ENCODE measurements at regions not wholly inside any gene's neighbourhood (a gene's known extent, or its start where the extent isn't known, plus 50 kb on each side); places are given as distances from the start of the nearest gene placed in this dataset.

DNA sequence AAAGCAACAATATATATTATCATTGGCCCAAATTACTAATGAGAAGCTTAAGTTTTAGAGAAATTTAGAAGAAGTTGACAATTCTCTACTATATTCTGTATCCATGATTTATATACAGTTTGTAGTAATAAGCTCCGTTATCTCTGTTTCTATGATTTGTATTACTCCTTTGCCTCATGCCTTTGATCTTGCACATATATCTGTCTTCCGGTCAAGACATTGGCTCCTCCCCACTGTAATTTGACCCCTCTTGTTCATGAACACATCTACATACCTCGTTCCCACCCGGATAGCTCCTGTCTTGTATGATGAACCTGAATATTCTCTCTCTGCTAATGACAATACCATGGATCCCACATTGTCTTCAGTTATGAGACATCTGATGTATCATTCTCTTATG, 581.0 kb upstream of the RGS18 start:
- Histone ChIP-seq H3K4me1 (ENCODE audit: control insufficient read depth, insufficient read depth, low read length) (peaks cover 10% of the 10 kb centered on the region), H3K4me3 (ENCODE audit: low read length) (no peak overlapping the region), H3K9me3 (ENCODE audit: control insufficient read depth, low read length) (no peaks in the 10 kb centered on the region), H3K9ac (ENCODE audit: low read length) (no peak overlapping the region), H3K36me3 (ENCODE audit: control insufficient read depth, insufficient read depth, low read length, severe bottlenecking) (no peaks in the 10 kb centered on the region), H3K27me3 (replicated peaks; ENCODE audit: control insufficient read depth, insufficient read depth, low read length) (no peaks in the 10 kb centered on the region)
- no peak for DNase-seq (ENCODE audit: low read depth)

DNA sequence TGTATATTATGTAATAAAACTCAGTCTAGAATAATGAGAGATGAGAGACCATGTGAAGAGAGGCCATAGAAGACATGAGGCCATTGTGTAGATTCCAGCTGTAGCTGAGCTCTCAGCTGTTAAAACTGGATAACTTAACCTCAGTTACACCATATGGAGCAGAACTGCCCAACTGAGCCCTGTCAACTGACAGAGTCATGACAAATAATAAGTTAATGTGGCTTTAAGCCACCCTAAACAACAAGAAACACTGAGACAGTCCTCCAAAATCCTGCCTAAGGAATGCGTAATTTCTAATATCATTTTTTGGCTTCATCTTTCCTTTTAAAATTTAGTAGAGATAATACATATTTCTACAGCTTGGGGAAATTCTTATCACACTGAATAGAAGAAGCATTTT, 580.0 kb upstream of the RGS18 start:
- Histone ChIP-seq H3K4me3 (ENCODE audit: low read length) (peak overlapping the region; percentile 69), H3K36me3 (ENCODE audit: control insufficient read depth, insufficient read depth, low read length, severe bottlenecking) (no peaks in the 10 kb centered on the region), H3K9me3 (ENCODE audit: control insufficient read depth, low read length) (no peaks in the 10 kb centered on the region), H3K9ac (ENCODE audit: low read length) (peak overlapping the region; percentile 8), H3K4me1 (ENCODE audit: control insufficient read depth, insufficient read depth, low read length) (peaks cover 10% of the 10 kb centered on the region), H3K27me3 (replicated peaks; ENCODE audit: control insufficient read depth, insufficient read depth, low read length) (no peaks in the 10 kb centered on the region)
- no peak for DNase-seq (ENCODE audit: low read depth)

DNA sequence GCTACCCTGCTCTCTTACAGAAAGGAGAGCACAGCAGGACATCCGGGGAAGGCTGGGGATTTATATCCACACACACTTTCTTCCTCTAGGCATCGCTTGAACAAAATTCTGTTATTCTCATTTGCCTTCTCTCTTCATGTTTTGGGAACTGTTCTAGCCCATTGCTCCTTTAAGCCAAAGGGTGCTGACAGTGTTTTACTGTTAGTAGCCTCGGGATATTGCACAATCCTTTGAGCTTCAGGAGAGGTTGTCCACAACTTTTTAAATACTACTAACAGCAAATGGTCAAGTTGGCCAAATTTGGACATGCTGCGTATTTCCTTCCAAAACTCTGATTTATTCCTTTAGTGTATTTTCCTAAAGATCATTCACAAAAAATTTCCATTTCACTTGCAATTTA, 579.2 kb upstream of the RGS18 start:
- Histone ChIP-seq H3K9ac (ENCODE audit: low read length) (peak overlapping the region; percentile 8), H3K4me3 (ENCODE audit: low read length) (peak overlapping the region; percentile 69), H3K36me3 (ENCODE audit: control insufficient read depth, insufficient read depth, low read length, severe bottlenecking) (no peaks in the 10 kb centered on the region), H3K27me3 (replicated peaks; ENCODE audit: control insufficient read depth, insufficient read depth, low read length) (no peaks in the 10 kb centered on the region), H3K9me3 (ENCODE audit: control insufficient read depth, low read length) (no peaks in the 10 kb centered on the region), H3K4me1 (ENCODE audit: control insufficient read depth, insufficient read depth, low read length) (peaks cover 10% of the 10 kb centered on the region)
- no peak for DNase-seq (ENCODE audit: low read depth)

DNA sequence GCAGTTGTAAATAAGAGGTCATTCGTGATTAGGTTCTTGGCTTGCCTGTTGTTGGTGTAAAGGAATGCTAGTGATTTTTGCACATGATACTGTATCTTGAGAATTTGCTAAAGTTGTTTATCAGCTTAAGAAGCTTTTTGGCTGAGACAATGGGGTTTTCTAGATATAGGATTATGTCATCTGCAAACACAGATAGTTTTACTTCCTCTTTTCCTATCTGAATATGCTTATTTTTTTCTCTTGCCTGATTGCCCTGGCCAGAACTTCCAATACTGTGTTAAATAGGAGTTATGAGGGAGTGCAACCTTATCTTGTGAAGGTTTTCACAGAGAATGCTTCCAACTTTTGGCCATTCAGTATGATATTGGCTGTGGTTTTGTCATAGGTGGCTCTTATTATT, 576.1 kb upstream of the RGS18 start:
- Histone ChIP-seq H3K36me3 (ENCODE audit: control insufficient read depth, insufficient read depth, low read length, severe bottlenecking) (no peaks in the 10 kb centered on the region), H3K27me3 (replicated peaks; ENCODE audit: control insufficient read depth, insufficient read depth, low read length) (no peaks in the 10 kb centered on the region), H3K9me3 (ENCODE audit: control insufficient read depth, low read length) (peaks cover 11% of the 10 kb centered on the region), H3K4me1 (ENCODE audit: control insufficient read depth, insufficient read depth, low read length) (peaks cover 10% of the 10 kb centered on the region), H3K9ac (ENCODE audit: low read length) (no peak overlapping the region), H3K4me3 (ENCODE audit: low read length) (no peak overlapping the region)
- no peak for DNase-seq (ENCODE audit: low read depth)

DNA sequence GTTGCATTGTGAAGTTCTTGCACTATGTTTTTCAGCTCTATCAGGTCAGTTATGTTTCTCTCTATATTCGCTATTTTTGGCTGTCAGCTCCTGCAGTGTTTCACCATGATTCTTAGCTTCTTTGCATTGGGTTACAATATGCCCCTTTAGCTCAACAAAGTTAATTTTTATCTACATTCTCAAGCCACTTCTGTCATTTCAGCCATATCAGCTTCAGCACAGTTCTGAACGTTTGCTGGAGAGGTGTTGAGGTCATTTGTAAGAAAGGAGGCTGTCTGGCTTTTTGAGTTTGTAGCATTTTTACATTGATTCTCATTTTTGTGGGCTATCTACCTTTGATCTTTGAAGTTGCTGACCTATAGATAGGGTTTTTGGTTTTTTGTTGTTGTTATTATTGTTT, 573.2 kb upstream of the RGS18 start:
- DNase-seq (ENCODE audit: low read depth), result no peak
- H3K36me3 ChIP-seq (ENCODE audit: control insufficient read depth, insufficient read depth, low read length, severe bottlenecking), result no peaks in the 10 kb centered on the region
- H3K4me1 ChIP-seq (ENCODE audit: control insufficient read depth, insufficient read depth, low read length), result no peaks in the 10 kb centered on the region
- no peaks in the 10 kb centered on the region for H3K27me3 ChIP-seq (replicated peaks; ENCODE audit: control insufficient read depth, insufficient read depth, low read length)
- H3K9me3 ChIP-seq (ENCODE audit: control insufficient read depth, low read length), result peaks cover 11% of the 10 kb centered on the region
- H3K4me3 ChIP-seq (ENCODE audit: low read length), result no peak overlapping the region
- no peak overlapping the region for H3K9ac ChIP-seq (ENCODE audit: low read length)

DNA sequence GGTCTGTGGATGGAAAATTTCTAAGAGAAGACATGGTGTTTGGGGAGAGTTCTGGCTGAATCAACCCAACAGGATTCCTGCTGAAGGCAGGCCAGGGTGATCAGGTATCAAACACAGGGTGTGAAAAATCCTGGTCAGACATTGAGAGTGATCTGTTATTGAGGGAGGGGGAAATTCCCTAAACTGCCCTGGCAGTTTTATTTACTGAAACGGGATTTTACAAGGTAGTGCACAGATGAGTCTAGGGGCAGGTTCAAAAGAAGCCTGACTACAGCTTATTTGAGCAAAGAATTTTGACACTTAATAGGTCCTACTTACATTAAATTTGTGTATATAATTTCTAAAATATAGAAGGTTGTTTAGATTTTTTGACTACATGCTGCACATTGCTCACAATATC, 569.4 kb upstream of the RGS18 start:
- no peaks in the 10 kb centered on the region for H3K27me3 ChIP-seq (replicated peaks; ENCODE audit: control insufficient read depth, insufficient read depth, low read length)
- H3K4me3 ChIP-seq (ENCODE audit: low read length), result no peak overlapping the region
- H3K36me3 ChIP-seq (ENCODE audit: control insufficient read depth, insufficient read depth, low read length, severe bottlenecking), result no peaks in the 10 kb centered on the region
- no peak for DNase-seq (ENCODE audit: low read depth)
- H3K9me3 ChIP-seq (ENCODE audit: control insufficient read depth, low read length), result peaks cover 11% of the 10 kb centered on the region
- H3K9ac ChIP-seq (ENCODE audit: low read length), result no peak overlapping the region
- no peaks in the 10 kb centered on the region for H3K4me1 ChIP-seq (ENCODE audit: control insufficient read depth, insufficient read depth, low read length)

DNA sequence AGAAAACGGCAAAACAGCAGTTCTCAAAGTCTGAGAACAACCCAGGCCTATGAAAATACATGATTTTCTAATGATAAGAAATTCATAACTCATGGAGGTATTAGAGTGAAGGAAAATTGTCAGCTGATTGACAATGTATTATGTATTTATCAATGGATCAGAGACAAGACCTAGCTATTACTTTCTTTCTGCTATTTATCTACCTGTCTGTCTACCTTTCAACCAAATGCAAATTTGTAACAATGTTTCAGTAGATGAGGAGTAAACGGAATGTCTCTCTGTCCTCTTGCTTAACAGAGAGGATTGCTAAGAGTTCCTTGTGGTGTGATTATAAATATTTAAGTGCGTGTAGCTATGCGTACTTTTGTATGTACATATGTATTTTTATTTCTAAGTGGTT, 568.7 kb upstream of the RGS18 start:
- DNase-seq (ENCODE audit: low read depth), result no peak
- no peaks in the 10 kb centered on the region for H3K4me1 ChIP-seq (ENCODE audit: control insufficient read depth, insufficient read depth, low read length)
- H3K27me3 ChIP-seq (replicated peaks; ENCODE audit: control insufficient read depth, insufficient read depth, low read length), result no peaks in the 10 kb centered on the region
- no peaks in the 10 kb centered on the region for H3K36me3 ChIP-seq (ENCODE audit: control insufficient read depth, insufficient read depth, low read length, severe bottlenecking)
- no peak overlapping the region for H3K4me3 ChIP-seq (ENCODE audit: low read length)
- no peak overlapping the region for H3K9ac ChIP-seq (ENCODE audit: low read length)
- H3K9me3 ChIP-seq (ENCODE audit: control insufficient read depth, low read length), result peaks cover 7% of the 10 kb centered on the region

DNA sequence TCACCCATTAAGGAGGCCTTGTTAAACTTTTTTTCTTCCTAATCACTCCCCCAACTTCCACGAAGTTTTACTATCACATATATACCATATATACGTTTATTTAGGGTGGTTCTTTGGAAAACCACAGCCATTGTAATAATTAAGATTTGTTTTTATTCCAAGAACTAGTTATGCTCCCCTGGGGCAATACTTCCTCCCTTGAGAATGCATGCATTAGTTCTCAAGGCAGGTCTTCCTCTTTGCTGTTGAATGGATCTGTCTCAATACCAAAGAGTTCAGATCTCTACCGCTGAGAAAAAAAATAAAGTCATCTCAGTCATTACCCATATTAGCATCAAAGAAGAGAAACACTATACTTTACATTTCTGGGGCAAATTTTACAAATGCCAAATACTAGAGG, 567.7 kb upstream of the RGS18 start:
- no peaks in the 10 kb centered on the region for H3K4me1 ChIP-seq (ENCODE audit: control insufficient read depth, insufficient read depth, low read length)
- DNase-seq (ENCODE audit: low read depth), result no peak
- H3K9me3 ChIP-seq (ENCODE audit: control insufficient read depth, low read length), result no peaks in the 10 kb centered on the region
- no peak overlapping the region for H3K9ac ChIP-seq (ENCODE audit: low read length)
- no peaks in the 10 kb centered on the region for H3K27me3 ChIP-seq (replicated peaks; ENCODE audit: control insufficient read depth, insufficient read depth, low read length)
- no peaks in the 10 kb centered on the region for H3K36me3 ChIP-seq (ENCODE audit: control insufficient read depth, insufficient read depth, low read length, severe bottlenecking)
- H3K4me3 ChIP-seq (ENCODE audit: low read length), result no peak overlapping the region

DNA sequence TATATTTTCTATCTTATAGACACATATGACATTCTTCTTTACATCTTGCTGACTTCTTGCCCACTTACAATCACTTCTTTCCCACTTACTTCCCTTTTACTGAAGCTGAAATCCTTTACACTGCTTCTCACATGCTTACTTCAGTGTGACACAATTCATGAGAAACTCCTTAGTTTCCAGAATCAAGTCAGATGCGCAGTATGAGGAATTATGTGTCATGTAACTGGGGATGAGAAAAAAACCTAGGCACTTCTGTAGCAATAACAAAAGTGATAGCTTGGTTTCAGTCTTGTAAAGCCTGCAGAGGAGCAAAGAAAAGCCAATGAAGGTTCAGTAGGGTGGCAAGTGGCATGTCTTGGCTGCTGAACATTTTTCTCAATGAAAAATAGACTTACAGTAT, 566.2 kb upstream of the RGS18 start:
- H3K4me3 ChIP-seq (ENCODE audit: low read length), result no peak overlapping the region
- no peaks in the 10 kb centered on the region for H3K27me3 ChIP-seq (replicated peaks; ENCODE audit: control insufficient read depth, insufficient read depth, low read length)
- no peaks in the 10 kb centered on the region for H3K9me3 ChIP-seq (ENCODE audit: control insufficient read depth, low read length)

DNA sequence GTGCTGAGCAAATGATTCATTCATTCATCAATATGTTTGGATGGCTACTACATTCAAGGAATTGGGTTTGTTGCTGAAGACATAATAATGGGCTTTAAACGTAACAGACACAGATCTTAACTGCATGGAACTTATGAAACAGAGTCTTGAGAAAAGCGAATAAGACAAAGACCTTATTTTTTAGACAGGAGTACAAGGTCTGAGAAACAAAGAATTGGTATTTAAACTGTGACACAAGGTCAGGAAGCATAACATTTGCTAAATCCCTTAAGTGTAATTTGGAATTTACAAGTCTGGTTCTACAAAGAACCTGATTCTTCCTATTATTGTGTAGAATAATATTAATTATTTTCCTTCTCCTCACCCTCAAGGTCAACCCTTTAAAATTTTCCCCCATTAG, 565.4 kb upstream of the RGS18 start:
- Histone ChIP-seq H3K27me3 (replicated peaks; ENCODE audit: control insufficient read depth, insufficient read depth, low read length) (no peaks in the 10 kb centered on the region), H3K9me3 (ENCODE audit: control insufficient read depth, low read length) (no peaks in the 10 kb centered on the region), H3K9ac (ENCODE audit: low read length) (no peak overlapping the region), H3K36me3 (ENCODE audit: control insufficient read depth, insufficient read depth, low read length, severe bottlenecking) (no peaks in the 10 kb centered on the region), H3K4me1 (ENCODE audit: control insufficient read depth, insufficient read depth, low read length) (no peaks in the 10 kb centered on the region), H3K4me3 (ENCODE audit: low read length) (no peak overlapping the region)
- DNase-seq (ENCODE audit: low read depth), result no peak

More for the DNA sequence above, 566.2 kb upstream of the RGS18 start:
- Histone ChIP-seq H3K9ac (ENCODE audit: low read length) (no peak overlapping the region), H3K4me1 (ENCODE audit: control insufficient read depth, insufficient read depth, low read length) (no peaks in the 10 kb centered on the region), H3K36me3 (ENCODE audit: control insufficient read depth, insufficient read depth, low read length, severe bottlenecking) (no peaks in the 10 kb centered on the region)
- no peak for DNase-seq (ENCODE audit: low read depth)

DNA sequence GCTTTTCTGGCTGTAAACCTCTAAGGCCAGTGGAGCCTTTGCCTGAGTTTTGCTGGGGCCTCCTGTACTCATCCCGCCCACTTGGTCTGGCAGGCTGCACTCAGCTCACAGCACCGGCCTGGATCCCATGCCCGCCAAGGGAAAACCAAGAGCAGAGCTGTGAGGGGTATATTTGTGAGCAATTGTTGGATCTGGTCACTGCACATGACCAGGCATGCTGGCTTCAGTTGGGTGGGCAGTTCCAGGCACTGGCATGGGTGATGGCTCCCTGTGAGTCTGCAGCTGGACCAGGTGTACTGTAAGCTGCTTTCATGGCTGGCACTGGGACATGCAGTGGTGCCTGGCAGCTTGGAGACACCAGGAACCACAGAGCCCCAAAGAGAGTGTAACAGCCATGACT, 563.1 kb upstream of the RGS18 start:
- DNase-seq (ENCODE audit: low read depth), result no peak
- Histone ChIP-seq H3K4me3 (ENCODE audit: low read length) (no peak overlapping the region), H3K36me3 (ENCODE audit: control insufficient read depth, insufficient read depth, low read length, severe bottlenecking) (no peaks in the 10 kb centered on the region)

DNA sequence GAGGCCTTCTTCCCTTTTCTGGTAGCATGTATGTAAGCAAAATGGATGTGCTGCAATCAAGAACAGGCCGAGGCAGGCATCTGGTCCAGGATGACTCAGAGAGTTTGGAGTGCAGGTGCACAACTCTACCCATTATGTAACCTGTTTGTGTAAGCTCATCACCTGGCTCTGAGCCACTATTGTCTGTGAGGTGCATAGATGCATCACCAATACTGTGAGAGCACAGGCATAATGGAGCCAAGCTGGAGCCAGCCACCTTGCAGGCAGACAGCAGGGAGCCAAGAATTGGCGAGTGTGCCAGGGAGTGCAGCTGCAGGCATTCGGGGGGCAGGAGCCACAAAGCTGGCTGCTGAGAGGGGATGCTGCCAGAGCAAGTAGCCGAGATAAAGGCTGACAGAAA, 549.9 kb upstream of the RGS18 start:
- no peaks in the 10 kb centered on the region for H3K9me3 ChIP-seq (ENCODE audit: control insufficient read depth, low read length)

More for the DNA sequence above, 563.1 kb upstream of the RGS18 start:
- H3K4me1 ChIP-seq (ENCODE audit: control insufficient read depth, insufficient read depth, low read length), result no peaks in the 10 kb centered on the region
- H3K27me3 ChIP-seq (replicated peaks; ENCODE audit: control insufficient read depth, insufficient read depth, low read length), result no peaks in the 10 kb centered on the region
- H3K9ac ChIP-seq (ENCODE audit: low read length), result no peak overlapping the region
- H3K9me3 ChIP-seq (ENCODE audit: control insufficient read depth, low read length), result no peaks in the 10 kb centered on the region

More for the DNA sequence above, 549.9 kb upstream of the RGS18 start:
- H3K4me3 ChIP-seq (ENCODE audit: low read length), result no peak overlapping the region
- H3K4me1 ChIP-seq (ENCODE audit: control insufficient read depth, insufficient read depth, low read length), result no peaks in the 10 kb centered on the region
- no peaks in the 10 kb centered on the region for H3K27me3 ChIP-seq (replicated peaks; ENCODE audit: control insufficient read depth, insufficient read depth, low read length)
- H3K36me3 ChIP-seq (ENCODE audit: control insufficient read depth, insufficient read depth, low read length, severe bottlenecking), result no peaks in the 10 kb centered on the region
- no peak for DNase-seq (ENCODE audit: low read depth)
- H3K9ac ChIP-seq (ENCODE audit: low read length), result no peak overlapping the region
